C4-2B (cell line): ENCODE measurements at regions not wholly inside any gene's neighbourhood (a gene's known extent, or its start where the extent isn't known, plus 50 kb on each side); places are given as distances from the start of the nearest gene placed in this dataset.

Experiments
- CTCF ChIP-seq: fragments of 450-650 bp; conservative IDR thresholded peaks from 2 replicates; pipeline ENCODE4 v1.5.1; 2017; ENCODE audit warnings: mild to moderate bottlenecking
- ZFX ChIP-seq: fragments of 450-650 bp; IDR thresholded peaks from 2 replicates; pipeline ENCODE4 v1.6.1; 2017

GRCh38 chr12:72098622-72099021, 160.0 kb downstream of the TPH2 start:
- TF ChIP-seq CTCF (no peak), ZFX (no peak)
